ENCODE measurements at regions not wholly inside any gene's neighbourhood (a gene's known extent, or its start where the extent isn't known, plus 50 kb on each side); places are given as distances from the start of the nearest gene placed in this dataset.

- no peaks in the 10 kb centered on the region for H3K27me3 ChIP-seq (ENCODE audit: control insufficient read depth in 2 of 2, insufficient read depth in 2 of 2, low read length in 2 of 2)
- ChIA-PET POLR2A (no interaction called here), CTCF (ENCODE audit: low intra/inter-chr PET ratio) (no interaction called here)
- H3K9me3 ChIP-seq (replicated peaks; ENCODE audit: control insufficient read depth, insufficient read depth, low read depth, low read length): no peaks in the 10 kb centered on the region
- H3K4me1 ChIP-seq (replicated peaks in 1 of 2; ENCODE audit: control insufficient read depth in 2 of 2, insufficient read depth in 2 of 2, low read length in 2 of 2): no peaks in the 10 kb centered on the region; a peak in 1 of 5 replicates
- TF ChIP-seq DDX20 (tag; IDR thresholded peaks at IDR 0.05; ENCODE audit: low read depth) (no peak), XRCC3 (IDR thresholded peaks at IDR 0.05) (no peak), KDM4B (IDR thresholded peaks at IDR 0.05; ENCODE audit: borderline replicate concordance in 2 of 2, low read depth in 1 of 2) (no peak), FOXO4 (CRISPR knock-in tag; IDR thresholded peaks at IDR 0.05) (no peak), ZNF589 (CRISPR knock-in tag; IDR thresholded peaks at IDR 0.05; ENCODE audit: low read depth) (no peak), ZBED1 (IDR thresholded peaks at IDR 0.05) (no peak), MTA2 (IDR thresholded peaks at IDR 0.05; ENCODE audit: low read depth) (no peak), ARID3A (IDR thresholded peaks at IDR 0.05; ENCODE audit: borderline replicate concordance, low read depth, low read length) (no peak), EP400 (IDR thresholded peaks at IDR 0.05) (no peak), C11orf30 (IDR thresholded peaks at IDR 0.05; ENCODE audit: low read depth) (no peak), ZNF121 (CRISPR knock-in tag; conservative IDR thresholded peaks at IDR 0.05) (no peak), CBX3 (IDR thresholded peaks at IDR 0.05; ENCODE audit: borderline replicate concordance in 1 of 2, low read length in 2 of 2) (no peak), ZNF561 (CRISPR knock-in tag; conservative IDR thresholded peaks at IDR 0.05) (no peak), ZBTB12 (CRISPR knock-in tag; IDR thresholded peaks at IDR 0.05) (no peak)
- H4K20me1 ChIP-seq (replicated peaks; ENCODE audit: control insufficient read depth, insufficient read depth, low read length): no peaks in the 10 kb centered on the region
- ATAC-seq: no peak
- WGBS (ENCODE audit: insufficient coverage, low coverage, missing lambda C conversion rate): 87% methylated on average over 4 of the region's 4 CpGs
- BruUV-seq (replicated peaks): no TSS peak
- no peaks in the 10 kb centered on the region for H3K36me3 ChIP-seq (ENCODE audit: control insufficient read depth, insufficient read depth, low read length)
- H3K79me2 ChIP-seq (ENCODE audit: control insufficient read depth, insufficient read depth, low read length): no peaks in the 10 kb centered on the region
- no peak overlapping the region for H3K4me2 ChIP-seq (ENCODE audit: insufficient read depth, low read length)
- H2AFZ ChIP-seq (ENCODE audit: low read depth, low read length): no peak overlapping the region
- H3K9ac ChIP-seq (ENCODE audit: insufficient read depth in 1 of 2, low read depth in 2 of 2, low read length in 2 of 2): no peak overlapping the region
- intact Hi-C loops (cut with micrococcal nuclease): no loop called here
- no peak overlapping the region for H3K27ac ChIP-seq (ENCODE audit: extremely low read depth, low read depth, low read length)
- in situ Hi-C loops (cut with MboI): no loop called here
- no peak overlapping the region for H3K4me3 ChIP-seq
- DNase-seq (ENCODE audit: extremely low read depth in 1 of 4, low spot score in 3 of 4): no peak
- no peaks in the 10 kb centered on the region for H3K9me1 ChIP-seq (ENCODE audit: control insufficient read depth, insufficient read depth, low read length)
- no peak for FAIRE-seq
Observed at GRCh38 chr14:71688576-71688975, 243.7 kb upstream of the RGS6 start.

All from K562 (cell line).